Coronary artery (tissue), 2 donors: ENCODE measurements at regions not wholly inside any gene's neighbourhood (a gene's known extent, or its start where the extent isn't known, plus 50 kb on each side); places are given as distances from the start of the nearest gene placed in this dataset.

ENCODE experiments used
- DNase-seq: peaks from one replicate; pipeline ENCODE4 v3.0.0-alpha.2; 2017; ENCODE audit warnings: low spot score
- H3K27ac ChIP-seq, 2 donors: fragments of 200-600 bp; sonication (generic); one replicate each; pipeline ENCODE4 v1.5.1; 2016 to 2019
- H3K4me3 ChIP-seq: fragments of 200-600 bp; sonication (generic); 2 replicates; pipeline ENCODE4 v1.5.1; 2016; ENCODE audit warnings: mild to moderate bottlenecking, moderate library complexity
- TF ChIP-seq, protein P1 (sequence below): fragments of 200-600 bp; sonication (generic); IDR thresholded peaks from one replicate; pipeline ENCODE4 v1.5.1; 2019; ENCODE audit warnings: antibody characterized with exemption

DNA sequence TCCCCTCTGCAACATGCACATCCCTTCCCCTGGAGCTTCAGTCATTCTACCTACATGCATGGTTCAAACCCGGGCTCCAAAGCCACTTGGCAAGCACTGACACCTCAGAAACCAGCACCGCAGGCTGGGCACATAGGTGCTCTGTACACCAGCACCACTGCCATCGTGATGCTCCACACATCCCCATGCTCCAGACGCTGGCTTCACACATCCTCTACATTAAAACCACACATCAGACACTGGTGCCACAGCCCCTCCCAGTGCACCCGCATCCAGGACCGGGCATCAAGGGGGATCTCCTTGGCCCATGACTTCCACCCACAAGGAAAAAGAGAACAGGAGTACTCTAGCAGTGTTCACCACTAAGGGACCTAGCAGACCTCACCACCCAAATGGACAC is 787.7 kb downstream of the CDH18 start:
- Histone ChIP-seq H3K27ac (no peak overlapping the region), H3K4me3 (no peak overlapping the region)
- TF ChIP-seq, protein P1, sequence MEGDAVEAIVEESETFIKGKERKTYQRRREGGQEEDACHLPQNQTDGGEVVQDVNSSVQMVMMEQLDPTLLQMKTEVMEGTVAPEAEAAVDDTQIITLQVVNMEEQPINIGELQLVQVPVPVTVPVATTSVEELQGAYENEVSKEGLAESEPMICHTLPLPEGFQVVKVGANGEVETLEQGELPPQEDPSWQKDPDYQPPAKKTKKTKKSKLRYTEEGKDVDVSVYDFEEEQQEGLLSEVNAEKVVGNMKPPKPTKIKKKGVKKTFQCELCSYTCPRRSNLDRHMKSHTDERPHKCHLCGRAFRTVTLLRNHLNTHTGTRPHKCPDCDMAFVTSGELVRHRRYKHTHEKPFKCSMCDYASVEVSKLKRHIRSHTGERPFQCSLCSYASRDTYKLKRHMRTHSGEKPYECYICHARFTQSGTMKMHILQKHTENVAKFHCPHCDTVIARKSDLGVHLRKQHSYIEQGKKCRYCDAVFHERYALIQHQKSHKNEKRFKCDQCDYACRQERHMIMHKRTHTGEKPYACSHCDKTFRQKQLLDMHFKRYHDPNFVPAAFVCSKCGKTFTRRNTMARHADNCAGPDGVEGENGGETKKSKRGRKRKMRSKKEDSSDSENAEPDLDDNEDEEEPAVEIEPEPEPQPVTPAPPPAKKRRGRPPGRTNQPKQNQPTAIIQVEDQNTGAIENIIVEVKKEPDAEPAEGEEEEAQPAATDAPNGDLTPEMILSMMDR, result no peak
- DNase-seq, result no peak

DNA sequence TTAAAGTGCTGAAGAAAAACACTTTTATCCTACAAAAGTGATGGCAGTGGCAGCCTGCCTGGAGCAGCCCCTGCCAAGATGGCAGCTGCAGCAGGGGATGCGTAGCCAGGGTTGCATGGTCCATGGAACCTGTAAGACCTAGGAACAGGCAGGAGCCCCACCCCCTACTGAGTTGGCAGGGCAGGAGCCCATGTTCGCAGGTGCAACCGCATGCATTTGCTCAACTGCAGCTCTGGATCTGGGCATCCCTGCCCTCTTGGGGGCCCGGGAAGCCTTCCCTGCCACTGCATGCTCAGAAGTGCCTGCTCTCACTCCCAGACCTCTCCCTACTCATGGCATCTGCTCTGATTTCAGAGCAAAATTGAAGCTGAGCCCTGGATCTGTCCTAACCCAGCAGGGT is 779.6 kb downstream of the CDH18 start:
- Histone ChIP-seq H3K4me3 (no peak overlapping the region), H3K27ac (no peak overlapping the region)
- no peak for DNase-seq
- TF ChIP-seq, protein P1, result no peak

DNA sequence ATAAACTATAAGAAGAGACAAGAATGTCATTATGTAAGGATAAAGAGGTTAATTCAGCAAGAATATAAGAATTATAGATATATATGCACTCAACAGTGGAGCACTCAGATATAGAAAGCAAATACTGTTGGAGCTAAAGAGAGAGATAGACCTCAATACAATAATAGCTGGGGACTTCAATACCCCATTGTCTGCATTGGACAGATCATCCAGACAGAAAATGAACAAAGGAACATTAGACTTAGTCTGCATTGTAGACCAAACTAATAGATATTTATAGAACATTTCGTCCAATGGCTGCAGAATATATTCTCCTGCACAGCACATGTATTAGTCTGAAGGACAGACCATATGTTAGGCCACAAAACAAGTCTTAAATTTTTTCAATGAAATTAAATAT is 777.1 kb downstream of the CDH18 start:
- TF ChIP-seq, protein P1, result no peak
- no peak for DNase-seq
- H3K4me3 ChIP-seq, result no peak overlapping the region
- no peak overlapping the region for H3K27ac ChIP-seq

DNA sequence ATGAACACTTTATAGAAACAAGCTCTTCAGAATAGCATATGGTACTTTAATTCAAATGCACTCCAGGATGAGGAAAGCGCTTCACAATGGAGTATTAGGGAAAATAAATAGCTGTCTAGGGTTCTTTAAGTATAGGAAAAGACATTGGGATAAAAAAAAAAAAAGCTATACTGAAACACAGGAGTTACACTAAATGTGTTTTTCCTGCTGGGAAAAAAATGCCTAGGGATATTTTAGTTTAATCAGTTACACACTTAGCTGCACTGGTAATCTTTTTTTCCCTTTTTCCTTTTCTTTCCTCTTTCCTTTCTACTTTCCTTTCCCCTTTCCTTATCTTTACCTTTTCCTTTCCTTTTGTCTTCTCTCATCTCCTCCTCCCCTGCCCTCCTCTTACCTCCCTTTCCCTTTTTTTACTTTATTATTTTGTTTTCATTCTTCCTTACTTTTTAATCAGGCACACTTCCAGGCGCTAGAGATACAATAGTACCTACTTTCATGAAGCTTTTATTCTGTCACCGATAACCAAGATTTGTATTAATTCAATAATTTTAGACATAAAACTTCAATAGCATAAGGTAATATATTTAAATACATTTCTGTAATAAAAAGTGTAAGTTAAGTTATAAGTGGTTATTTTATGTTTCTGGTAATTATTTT is 758.7 kb downstream of the CDH18 start:
- Histone ChIP-seq H3K4me3 (no peak overlapping the region), H3K27ac (no peak overlapping the region)
- TF ChIP-seq, protein P1, result no peak
- no peak for DNase-seq

DNA sequence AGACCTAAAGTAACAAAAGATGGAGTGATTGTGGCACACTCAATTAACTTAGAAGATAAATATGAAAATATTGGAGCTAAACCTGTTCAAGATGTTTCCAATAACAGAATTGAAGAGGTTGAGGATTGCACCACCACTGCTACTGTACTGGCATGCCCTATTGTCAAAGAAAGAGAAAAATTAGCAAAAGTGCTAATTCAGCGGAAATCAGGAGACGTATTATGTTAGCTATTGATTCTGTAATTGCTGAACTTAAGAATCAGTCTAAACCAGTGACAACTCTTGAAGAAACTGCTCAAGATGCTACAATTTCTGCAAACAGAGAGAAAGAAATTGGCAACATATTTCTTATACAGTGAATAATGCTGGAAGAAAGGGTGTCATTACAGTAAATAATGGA is 754.4 kb downstream of the CDH18 start:
- no peak overlapping the region for H3K27ac ChIP-seq
- no peak overlapping the region for H3K4me3 ChIP-seq
- TF ChIP-seq, protein P1, result no peak
- DNase-seq, result no peak

DNA sequence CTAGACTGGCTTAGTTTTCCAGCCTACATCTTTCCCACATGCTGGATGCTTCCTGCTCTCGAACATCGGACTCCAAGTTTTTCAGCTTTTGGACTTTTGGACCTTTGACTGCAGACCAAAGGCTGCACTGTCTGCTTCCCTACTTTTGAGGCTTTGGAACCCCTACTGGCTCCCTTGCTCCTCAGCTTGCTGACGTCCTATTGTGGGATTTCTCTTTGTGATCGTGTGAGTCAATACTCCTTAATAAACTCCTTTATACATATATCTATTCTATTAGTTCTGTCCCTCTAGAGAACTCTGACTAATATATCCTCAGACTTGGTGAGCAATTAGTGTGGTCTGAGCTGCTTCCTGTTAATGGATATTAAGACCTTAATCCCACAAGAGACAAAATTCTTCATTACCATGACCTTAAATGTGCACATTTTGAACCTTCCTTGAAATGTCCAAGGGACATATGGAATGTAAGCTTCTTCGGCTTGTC is 752.9 kb downstream of the CDH18 start:
- H3K4me3 ChIP-seq, result no peak overlapping the region
- TF ChIP-seq, protein P1, result no peak
- no peak overlapping the region for H3K27ac ChIP-seq
- DNase-seq, result no peak

DNA sequence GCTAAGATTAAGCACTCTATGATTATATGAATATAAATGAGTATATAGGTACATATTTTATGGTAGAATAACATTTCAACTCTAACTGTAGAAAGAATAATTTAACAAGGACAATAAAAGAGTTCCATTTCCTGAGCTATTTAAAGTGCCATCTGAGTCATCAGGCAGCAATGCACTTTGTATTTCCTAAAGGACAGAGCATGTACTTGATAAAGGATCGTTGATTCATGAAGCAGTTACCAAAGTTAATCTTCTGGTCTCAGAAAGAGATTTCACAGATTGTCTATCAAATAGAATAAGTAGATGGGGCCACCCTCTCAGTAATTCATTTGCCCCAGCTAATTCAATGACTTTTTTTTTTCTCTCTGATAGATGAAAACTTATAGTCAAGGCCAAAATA is 747.8 kb downstream of the CDH18 start:
- H3K27ac ChIP-seq, result no peak overlapping the region
- H3K4me3 ChIP-seq, result no peak overlapping the region
- DNase-seq, result no peak
- TF ChIP-seq, protein P1, result no peak
